ENCODE measurements at regions not wholly inside any gene's neighbourhood (a gene's known extent, or its start where the extent isn't known, plus 50 kb on each side); places are given as distances from the start of the nearest gene placed in this dataset.

DNA sequence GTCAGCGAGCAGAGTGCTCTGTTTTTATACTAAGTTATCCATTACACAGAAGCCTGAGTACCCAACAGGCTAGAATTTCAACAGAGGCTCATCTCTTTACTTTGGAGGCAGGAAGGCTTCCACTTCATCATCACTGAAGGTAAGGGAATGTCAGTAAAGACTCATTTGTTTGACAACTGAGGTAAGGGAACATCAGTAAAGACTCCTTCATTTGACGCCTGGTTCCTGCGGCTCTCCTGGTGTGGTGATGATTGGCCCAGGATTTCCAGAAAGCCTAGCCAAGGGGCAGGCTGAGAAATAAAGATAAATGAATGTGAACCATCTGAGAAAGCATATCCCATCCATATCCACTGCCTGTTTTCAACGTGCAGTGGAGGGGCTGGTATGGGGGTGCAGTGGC lies 244.6 kb upstream of the ECI2 start:
- TF ChIP-seq, protein P1, sequence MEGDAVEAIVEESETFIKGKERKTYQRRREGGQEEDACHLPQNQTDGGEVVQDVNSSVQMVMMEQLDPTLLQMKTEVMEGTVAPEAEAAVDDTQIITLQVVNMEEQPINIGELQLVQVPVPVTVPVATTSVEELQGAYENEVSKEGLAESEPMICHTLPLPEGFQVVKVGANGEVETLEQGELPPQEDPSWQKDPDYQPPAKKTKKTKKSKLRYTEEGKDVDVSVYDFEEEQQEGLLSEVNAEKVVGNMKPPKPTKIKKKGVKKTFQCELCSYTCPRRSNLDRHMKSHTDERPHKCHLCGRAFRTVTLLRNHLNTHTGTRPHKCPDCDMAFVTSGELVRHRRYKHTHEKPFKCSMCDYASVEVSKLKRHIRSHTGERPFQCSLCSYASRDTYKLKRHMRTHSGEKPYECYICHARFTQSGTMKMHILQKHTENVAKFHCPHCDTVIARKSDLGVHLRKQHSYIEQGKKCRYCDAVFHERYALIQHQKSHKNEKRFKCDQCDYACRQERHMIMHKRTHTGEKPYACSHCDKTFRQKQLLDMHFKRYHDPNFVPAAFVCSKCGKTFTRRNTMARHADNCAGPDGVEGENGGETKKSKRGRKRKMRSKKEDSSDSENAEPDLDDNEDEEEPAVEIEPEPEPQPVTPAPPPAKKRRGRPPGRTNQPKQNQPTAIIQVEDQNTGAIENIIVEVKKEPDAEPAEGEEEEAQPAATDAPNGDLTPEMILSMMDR (IDR thresholded peaks at IDR 0.05), result no peak
- TF ChIP-seq POLR2AphosphoS5 (IDR thresholded peaks at IDR 0.05) (no peak), POLR2A (IDR thresholded peaks at IDR 0.05) (no peak)

Data from gastroesophageal sphincter (tissue), 3 donors.